H1 (cell line): ENCODE measurements at regions not wholly inside any gene's neighbourhood (a gene's known extent, or its start where the extent isn't known, plus 50 kb on each side); places are given as distances from the start of the nearest gene placed in this dataset.

Source experiments
- CTCF ChIA-PET: fragments of 300-600 bp; sonication (Branson Sonifier 250); formaldehyde crosslinking; loops from one replicate; lab custom pipeline; 2021; ENCODE audit not compliant: partially characterized antibody; lab: Charles Lee
- POLR2A ChIA-PET: fragments of 300-600 bp; sonication (Branson Sonifier 250); formaldehyde crosslinking; loops from one replicate; lab custom pipeline; 2021; ENCODE audit warnings: inconsistent platforms; ENCODE audit not compliant: partially characterized antibody; lab: Charles Lee
- DNase-seq, 2 experiments: peaks; one replicate each; pipeline versions ENCODE4 v3.0.0 to v3.0.0-alpha.2; 2010 to 2022; ENCODE audit warnings: low spot score in 2 of 2, low read depth in 1 of 2, mixed read lengths in 1 of 2
- FAIRE-seq: peaks from 2 replicates; lab custom pipeline; 2011; peaks lifted over from hg19 to GRCh38; lab: Jason Lieb, UNC
- H2AFZ ChIP-seq: 2 replicates; pipeline ENCODE4 v1.8.1; 2012; ENCODE audit warnings: low read length, inconsistent platforms
- H2AK5ac ChIP-seq: 2 replicates; pipeline ENCODE4 v1.6.1; 2013; ENCODE audit warnings: low read depth, low read length
- H2BK120ac ChIP-seq: replicated peaks from 2 replicates; pipeline ENCODE3; 2013; ENCODE audit warnings: low read depth, low read length, inconsistent platforms
- H2BK12ac ChIP-seq: 2 replicates; pipeline ENCODE4 v1.6.1; 2013; ENCODE audit warnings: low read depth, low read length
- H2BK15ac ChIP-seq: 2 replicates; pipeline ENCODE4 v1.6.1; 2013; ENCODE audit warnings: low read length
- H2BK20ac ChIP-seq: 2 replicates; pipeline ENCODE4 v1.6.1; 2013; ENCODE audit warnings: low read length
- H2BK5ac ChIP-seq: 2 replicates; pipeline ENCODE4 v1.6.1; 2013; ENCODE audit warnings: low read depth, low read length
- H3K14ac ChIP-seq: 2 replicates; pipeline ENCODE4 v1.6.1; 2013; ENCODE audit warnings: inconsistent platforms; ENCODE audit not compliant: insufficient read length
- H3K18ac ChIP-seq: 2 replicates; pipeline ENCODE4 v1.6.1; 2013; ENCODE audit warnings: low read length; ENCODE audit errors: extremely low read depth
- H3K23ac ChIP-seq: 2 replicates; pipeline ENCODE4 v1.6.1; 2013; ENCODE audit warnings: inconsistent platforms; ENCODE audit not compliant: insufficient read length
- H3K23me2 ChIP-seq: 2 replicates; pipeline ENCODE4 v1.6.1; 2013; ENCODE audit warnings: low read depth, low read length
- H3K27ac ChIP-seq: 2 replicates; pipeline ENCODE4 v1.6.1; 2011; ENCODE audit warnings: low read depth, low read length, inconsistent platforms
- H3K27me3 ChIP-seq, 4 experiments: replicated peaks in 1 of 4; 1 replicate in 1 of 4; 2 replicates in 3 of 4; pipeline versions ENCODE4 v1.6.1 to v1.8.1; 2011 to 2013; ENCODE audit warnings: low read length in 3 of 4, mild to moderate bottlenecking in 3 of 4, inconsistent platforms in 2 of 4, mixed read lengths in 2 of 4, moderate library complexity in 1 of 4; ENCODE audit not compliant: control insufficient read depth in 3 of 4, insufficient read depth in 3 of 4; ENCODE audit errors: extremely low read depth in 1 of 4
- H3K36me3 ChIP-seq, 4 experiments: 2 replicates each; pipeline versions ENCODE4 v1.6.1 to v1.8.1; 2011 to 2013; ENCODE audit warnings: mild to moderate bottlenecking in 4 of 4, low read length in 3 of 4, moderate library complexity in 2 of 4, control low read depth in 1 of 4, inconsistent platforms in 1 of 4; ENCODE audit not compliant: insufficient read depth in 4 of 4, control insufficient read depth in 2 of 4
- H3K4ac ChIP-seq: replicated peaks from 2 replicates; pipeline ENCODE3; 2013; ENCODE audit warnings: low read length, low read depth, mixed read lengths, inconsistent platforms; ENCODE audit not compliant: insufficient read length
- H3K4me1 ChIP-seq, 4 experiments: replicated peaks in 1 of 4; 1 replicate in 1 of 4; 2 replicates in 3 of 4; pipeline versions ENCODE4 v1.6.1 to v1.8.1; 2011 to 2013; ENCODE audit warnings: low read length in 3 of 4, inconsistent platforms in 2 of 4, mixed read lengths in 1 of 4; ENCODE audit not compliant: insufficient read depth in 4 of 4, control insufficient read depth in 3 of 4
- H3K4me2 ChIP-seq, 2 experiments: 2 replicates each; pipeline versions ENCODE4 v1.6.1 to v1.8.1; 2011 to 2013; ENCODE audit warnings: low read depth in 2 of 2, low read length in 2 of 2, control low read depth in 1 of 2, inconsistent platforms in 1 of 2, mild to moderate bottlenecking in 1 of 2; ENCODE audit not compliant: insufficient read depth in 1 of 2
- H3K4me3 ChIP-seq, 4 experiments: fragments of 200-600, 300-600 bp in 1 of 4; sonication (generic), shearing (Covaris generic), sonication (Bioruptor Twin) in 1 of 4; 2 replicates each; pipeline versions ENCODE4 v1.5.1 to v1.8.1; 2011 to 2016; ENCODE audit warnings: low read length in 4 of 4, low read depth in 3 of 4, control low read depth in 2 of 4, inconsistent platforms in 2 of 4, mild to moderate bottlenecking in 2 of 4, mixed read lengths in 1 of 4, moderate library complexity in 1 of 4; ENCODE audit not compliant: insufficient read depth in 2 of 4; ENCODE audit errors: extremely low read depth in 1 of 4
- H3K56ac ChIP-seq: replicated peaks from 2 replicates; pipeline ENCODE3; 2013; ENCODE audit warnings: low read depth, mild to moderate bottlenecking, mixed read lengths, low read length, inconsistent platforms; ENCODE audit not compliant: insufficient read length
- H3K79me1 ChIP-seq: 2 replicates; pipeline ENCODE4 v1.6.1; 2013; ENCODE audit warnings: low read depth, low read length, control low read depth
- H3K79me2 ChIP-seq, 2 experiments: 2 replicates each; pipeline versions ENCODE4 v1.6.1 to v1.8.1; 2012 to 2013; ENCODE audit warnings: low read length in 2 of 2, mild to moderate bottlenecking in 2 of 2, inconsistent platforms in 1 of 2; ENCODE audit not compliant: insufficient read depth in 2 of 2, control insufficient read depth in 1 of 2
- H3K9ac ChIP-seq, 4 experiments: replicated peaks in 1 of 4; 1 replicate in 1 of 4; 2 replicates in 3 of 4; pipeline versions ENCODE4 v1.6.1 to v1.8.1; 2011 to 2013; ENCODE audit warnings: low read depth in 3 of 4, low read length in 3 of 4, control low read depth in 2 of 4, mild to moderate bottlenecking in 2 of 4, moderate library complexity in 2 of 4, inconsistent platforms in 1 of 4; ENCODE audit errors: extremely low read depth in 1 of 4
- H3K9me3 ChIP-seq, 2 experiments: 2 replicates each; pipeline versions ENCODE4 v1.6.1 to v1.8.1; 2012 to 2013; ENCODE audit warnings: mild to moderate bottlenecking in 2 of 2, moderate library complexity in 2 of 2, control low read depth in 1 of 2, inconsistent platforms in 1 of 2, low read depth in 1 of 2, low read length in 1 of 2, mixed read lengths in 1 of 2; ENCODE audit not compliant: insufficient read depth in 2 of 2
- H4K20me1 ChIP-seq, 2 experiments: replicated peaks in 1 of 2; 2 replicates each; pipeline versions ENCODE3 to v1.8.1; 2011 to 2013; ENCODE audit warnings: inconsistent platforms in 2 of 2, low read length in 2 of 2, mild to moderate bottlenecking in 1 of 2; ENCODE audit not compliant: insufficient read depth in 2 of 2, control insufficient read depth in 1 of 2
- H4K5ac ChIP-seq: 2 replicates; pipeline ENCODE4 v1.6.1; 2013; ENCODE audit warnings: low read length, low read depth, mixed read lengths, inconsistent platforms; ENCODE audit not compliant: insufficient read length
- H4K8ac ChIP-seq: 2 replicates; pipeline ENCODE4 v1.8.0; 2013; ENCODE audit warnings: mild to moderate bottlenecking, moderate library complexity, low read length, inconsistent platforms; ENCODE audit not compliant: insufficient read depth; ENCODE audit errors: extremely low read depth
- H4K91ac ChIP-seq: replicated peaks from 2 replicates; pipeline ENCODE3; 2013; ENCODE audit warnings: low read length, mixed read lengths, inconsistent platforms; ENCODE audit not compliant: insufficient read length
- E2F6 ChIP-seq: IDR thresholded peaks from 2 replicates; pipeline ENCODE4 v1.6.1; 2012; ENCODE audit warnings: inconsistent platforms
- KDM1A ChIP-seq: fragments of 200-600, 300-600 bp; sonication (generic); IDR thresholded peaks from 2 replicates; pipeline ENCODE4 v1.7.1; 2016; ENCODE audit warnings: mild to moderate bottlenecking, low read length, borderline replicate concordance
- NRF1 ChIP-seq: IDR thresholded peaks from 2 replicates; pipeline ENCODE4 v1.6.1; 2011; ENCODE audit warnings: mild to moderate bottlenecking, low read depth, low read length, improper control_type of control experiment
- PHF8 ChIP-seq: fragments of 200-600 bp; sonication (generic); conservative IDR thresholded peaks from 2 replicates; pipeline ENCODE4 v1.7.1; 2012; ENCODE audit warnings: low read depth, mild to moderate bottlenecking, inconsistent platforms, low read length, moderate library complexity
- SIN3A ChIP-seq, 2 experiments: IDR thresholded peaks in 1 of 2; conservative IDR thresholded peaks in 1 of 2; 2 replicates each; pipeline ENCODE4 v1.6.1; 2011 to 2012; ENCODE audit warnings: low read length in 2 of 2, improper control_type of control experiment in 1 of 2, low read depth in 1 of 2, mild to moderate bottlenecking in 1 of 2
- WGBS, 2 experiments: shearing (Covaris generic) in 1 of 2; methylation state at CpG; one replicate each; pipeline versions ENCODE4 v1.1.6 to v1.1.7; 2013 to 2015; ENCODE audit warnings: low lambda C conversion rate in 2 of 2, mixed read lengths in 2 of 2, inconsistent platforms in 1 of 2, low coverage in 1 of 2, missing lambda C conversion rate in 1 of 2; ENCODE audit not compliant: insufficient replicate concordance in 2 of 2, insufficient coverage in 1 of 2, insufficient read length in 1 of 2; ENCODE audit errors: extremely low coverage in 1 of 2, missing lambda C conversion rate in 1 of 2; 5-methylcytosine and 5-hydroxymethylcytosine counted together

DNA sequence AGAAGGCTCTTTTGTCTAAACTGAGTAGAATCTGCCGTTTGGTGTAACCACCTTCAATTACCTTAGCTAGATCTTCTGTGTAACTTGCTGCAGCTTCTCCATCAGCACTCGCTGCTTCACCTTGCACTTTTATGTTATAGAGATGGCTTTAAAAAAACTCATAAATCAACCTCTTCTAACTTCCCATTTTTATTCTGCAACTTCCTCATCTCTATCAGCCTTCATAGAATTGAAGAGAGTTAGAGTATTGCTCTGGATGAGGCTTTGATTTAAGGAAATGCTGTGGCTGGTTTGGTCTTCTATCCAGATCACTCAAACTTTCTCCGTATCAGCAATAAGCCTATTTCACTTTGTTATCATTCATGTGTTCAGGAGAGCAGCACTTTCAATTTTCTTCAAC, 1131.9 kb upstream of the CELF2 start:
- Histone ChIP-seq H3K18ac (no peak overlapping the region), H4K5ac (no peak overlapping the region), H2BK5ac (no peak overlapping the region), H2BK120ac (no peak overlapping the region), H2AK5ac (no peak overlapping the region), H3K4ac (no peak overlapping the region), H4K20me1 (no peaks in the 10 kb centered on the region), H3K4me1 (no peaks in the 10 kb centered on the region), H3K9me3 (peaks cover 6 to 7% of the 10 kb centered on the region in 2 experiments; a peak in 2 of 4 replicates), H3K4me2 (no peak overlapping the region), H3K27me3 (no peaks in the 10 kb centered on the region), H3K56ac (no peak overlapping the region), H3K23me2 (no peaks in the 10 kb centered on the region), H3K79me1 (no peaks in the 10 kb centered on the region), H3K23ac (no peak overlapping the region), H2AFZ (no peak overlapping the region), H2BK15ac (no peak overlapping the region), H2BK12ac (no peak overlapping the region), H4K8ac (no peak overlapping the region), H3K4me3 (no peak overlapping the region), H3K9ac (no peak overlapping the region), H3K36me3 (no peaks in the 10 kb centered on the region; a peak in 1 of 8 replicates), H3K14ac (no peak overlapping the region), H2BK20ac (no peak overlapping the region), H3K79me2 (no peaks in the 10 kb centered on the region), H3K27ac (no peak overlapping the region), H4K91ac (no peak overlapping the region)
- POLR2A ChIA-PET = no interaction called here
- DNase-seq (no peak), FAIRE-seq (no peak)
- CTCF ChIA-PET = interaction anchor here (0.6 kb wide), 1 partner anchor 554 kb away, joined by 3 read pairs; no protein-coding TSS in a partner anchor
- 87% methylated on average over 3 of the region's 3 CpGs; no CpG with 5 or more reads in 1 of the 2 experiments for WGBS, 2 experiments
- no peak for TF ChIP-seq E2F6
- TF ChIP-seq SIN3A (conservative IDR thresholded peaks at IDR 0.05 in 1 of 2, IDR thresholded peaks at IDR 0.05 in 1 of 2; ENCODE audit: low read depth in 1 of 2, low read length in 2 of 2) = no peak
- TF ChIP-seq NRF1 = no peak
- TF ChIP-seq PHF8 = no peak
- no peak for TF ChIP-seq KDM1A
